TTC549 (cell line): ENCODE measurements at regions not wholly inside any gene's neighbourhood (a gene's known extent, or its start where the extent isn't known, plus 50 kb on each side); places are given as distances from the start of the nearest gene placed in this dataset.
"Not testable (repeated sequence)": the region's sequence is repeated elsewhere in the genome, so short reads cannot be mapped to it uniquely, and the experiment has no call there.

Experiments
- FAIRE-seq: peaks from 2 replicates; lab custom pipeline; 2012; peaks lifted over from hg19 to GRCh38; lab: Jason Lieb, UNC

DNA sequence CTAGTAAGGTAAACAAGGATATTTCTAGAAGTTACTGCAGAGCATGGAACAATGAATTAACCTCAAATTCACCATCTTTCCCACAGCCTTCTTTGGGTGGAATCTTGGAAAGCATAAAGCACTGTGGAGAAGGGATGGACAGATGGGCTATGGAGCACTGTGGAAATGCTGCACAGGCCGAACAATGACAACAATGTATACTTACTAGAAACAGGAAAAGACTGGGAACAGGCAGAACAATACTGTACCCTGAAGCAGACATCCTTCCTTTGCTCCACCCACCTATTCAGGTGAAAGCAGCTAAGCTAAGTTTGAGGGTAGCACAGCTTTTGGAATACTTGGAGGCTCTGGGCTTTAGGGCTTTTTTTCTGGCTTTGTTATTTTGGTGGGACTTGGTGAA, 250.6 kb upstream of the KLF8 start:
- FAIRE-seq, result no peak

- FAIRE-seq, result no peak
Observed at GRCh38 chrX:55996649-55997048, 235.5 kb upstream of the KLF8 start.

- FAIRE-seq, result no peak
Observed at GRCh38 chrX:56000174-56000573, 232.0 kb upstream of the KLF8 start.

GRCh38 chrX:56000729-56001128, 231.4 kb upstream of the KLF8 start:
- no peak for FAIRE-seq

GRCh38 chrX:56025872-56026571, 206.1 kb upstream of the KLF8 start:
- FAIRE-seq, result no peak

DNA sequence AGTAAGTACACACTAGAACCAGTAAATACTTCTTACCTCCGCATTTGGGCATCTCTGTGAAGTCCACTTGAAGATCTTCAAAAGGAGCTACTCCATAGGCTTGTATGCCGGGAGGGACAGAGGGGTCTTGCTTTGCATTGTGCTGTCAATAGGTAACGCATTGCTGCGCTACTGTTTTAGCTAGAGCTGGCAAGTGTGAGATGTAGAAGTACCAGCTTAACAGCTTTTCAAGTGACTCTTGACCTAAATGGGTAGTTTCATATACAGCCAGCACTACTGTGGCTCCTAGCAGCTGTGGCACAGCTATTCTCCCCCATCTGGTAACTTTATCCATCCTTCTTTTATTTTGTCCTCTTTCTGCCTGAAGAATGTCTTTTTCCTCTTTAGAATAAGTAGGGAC, 205.3 kb upstream of the KLF8 start:
- FAIRE-seq, result no peak

DNA sequence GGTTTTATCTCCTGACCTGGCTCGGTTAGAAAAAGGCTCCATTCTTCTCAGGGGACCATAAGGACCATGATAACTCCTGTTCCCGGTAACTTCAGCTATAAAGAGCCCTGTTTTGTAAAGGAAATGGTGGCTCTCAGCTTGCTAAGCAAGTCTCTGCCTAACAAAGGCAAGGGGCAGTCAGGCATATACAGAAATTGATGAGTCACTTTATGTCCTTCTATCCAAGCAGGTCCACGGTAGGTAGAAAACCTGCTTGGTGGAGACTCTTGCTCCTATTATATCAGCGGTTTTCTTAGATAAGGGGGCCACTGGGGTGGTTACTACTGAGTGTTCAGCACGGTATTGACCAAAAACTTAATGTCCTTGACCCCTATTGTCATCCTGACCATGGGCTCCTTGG, 203.0 kb upstream of the KLF8 start:
- FAIRE-seq, result no peak

- FAIRE-seq, result no peak
Observed at GRCh38 chrX:56029691-56030090, 202.5 kb upstream of the KLF8 start.

GRCh38 chrX:56031409-56031808, 200.7 kb upstream of the KLF8 start:
- no peak for FAIRE-seq

DNA sequence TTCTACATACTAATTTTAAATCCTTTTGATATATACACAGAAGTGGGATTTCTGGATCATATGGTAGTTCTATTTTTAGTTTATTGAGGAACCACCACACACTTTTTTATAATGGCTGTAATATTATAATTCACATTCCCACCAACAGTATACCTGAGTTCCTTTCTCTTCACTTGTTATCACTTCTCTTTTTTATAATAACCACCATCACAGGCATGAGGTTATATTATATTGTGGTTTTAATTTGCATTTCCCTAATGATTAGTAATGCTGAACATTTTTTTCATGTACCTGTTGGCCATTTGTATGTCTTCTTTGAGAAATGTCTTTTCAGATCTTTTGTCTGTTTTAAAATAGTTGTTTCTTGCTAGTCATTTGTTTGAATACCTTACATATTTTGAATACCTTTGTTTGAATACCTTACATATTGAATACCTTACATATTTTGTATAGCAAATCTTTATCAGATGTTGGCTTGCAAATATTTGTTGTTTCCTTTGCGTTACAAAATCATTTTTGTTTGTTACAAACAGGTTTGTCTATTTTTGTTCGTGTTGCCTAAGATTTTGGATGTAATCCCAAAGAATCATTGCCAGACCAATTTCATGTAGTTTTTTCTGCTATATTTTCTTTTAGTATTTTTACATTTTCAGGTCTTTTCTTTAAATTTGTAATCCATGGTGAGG, 198.5 kb upstream of the KLF8 start:
- FAIRE-seq, result no peak

GRCh38 chrX:56052673-56053330, 179.4 kb upstream of the KLF8 start:
- FAIRE-seq, result not testable (repeated sequence)

- no peak for FAIRE-seq
Observed at GRCh38 chrX:56057325-56057724, 174.8 kb upstream of the KLF8 start.

GRCh38 chrX:56066016-56066415, 166.1 kb upstream of the KLF8 start:
- no peak for FAIRE-seq

GRCh38 chrX:56068274-56068758, 163.8 kb upstream of the KLF8 start:
- no peak for FAIRE-seq

DNA sequence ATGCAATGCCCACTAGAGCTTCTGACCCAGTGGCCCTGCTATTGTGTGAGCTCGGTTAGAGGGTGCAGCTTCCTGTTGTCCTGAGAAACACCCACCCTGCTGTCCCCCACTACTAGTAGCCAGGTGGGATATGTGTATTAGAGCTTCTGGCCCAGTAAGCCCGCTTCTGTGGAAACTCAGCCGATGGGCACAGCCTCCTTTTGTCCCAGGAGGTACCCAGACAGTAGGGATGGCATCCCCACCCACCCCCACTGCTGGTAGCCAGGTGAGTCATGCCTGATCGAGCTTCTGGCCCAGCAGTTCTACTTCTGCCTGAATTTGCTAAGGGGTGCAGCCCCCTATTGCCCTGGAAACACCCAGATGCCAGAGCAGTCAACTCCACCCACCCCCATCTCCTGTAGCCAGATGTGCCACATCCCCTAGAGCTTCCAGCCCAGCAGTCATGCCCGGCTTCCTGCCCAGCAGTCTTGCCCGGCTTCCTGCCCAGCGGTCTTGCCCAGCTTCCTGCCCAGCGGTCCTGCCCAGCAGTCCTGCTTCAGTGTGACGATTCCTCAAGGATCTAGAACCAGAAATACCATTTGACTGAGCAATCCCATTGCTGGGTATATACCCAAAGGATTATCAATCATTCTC, 162.7 kb upstream of the KLF8 start:
- FAIRE-seq, result no peak

- no peak for FAIRE-seq
Observed at GRCh38 chrX:56089376-56089775, 142.8 kb upstream of the KLF8 start.

- FAIRE-seq, result no peak
Observed at GRCh38 chrX:56099271-56099670, 132.9 kb upstream of the KLF8 start.

DNA sequence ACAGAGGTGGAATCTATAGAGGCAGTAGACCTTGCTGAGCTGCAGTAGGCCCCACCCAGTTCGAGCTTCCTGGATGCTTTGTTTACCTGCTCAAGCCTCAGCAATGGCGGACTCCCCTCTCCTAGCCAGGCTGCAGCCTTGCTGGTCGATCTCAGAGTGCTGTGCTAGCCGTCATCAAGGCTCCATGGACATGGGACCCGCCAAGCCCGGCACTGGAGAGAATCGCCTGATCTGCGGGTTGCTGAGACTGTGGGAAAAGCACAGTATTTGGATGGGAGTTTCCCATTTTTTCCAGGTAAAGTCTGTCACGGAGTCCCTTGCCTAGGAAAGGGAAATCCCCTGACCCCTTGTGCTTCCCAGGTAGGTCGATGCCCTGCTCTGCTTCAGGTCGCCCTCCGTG, 124.8 kb upstream of the KLF8 start:
- FAIRE-seq, result no peak

DNA sequence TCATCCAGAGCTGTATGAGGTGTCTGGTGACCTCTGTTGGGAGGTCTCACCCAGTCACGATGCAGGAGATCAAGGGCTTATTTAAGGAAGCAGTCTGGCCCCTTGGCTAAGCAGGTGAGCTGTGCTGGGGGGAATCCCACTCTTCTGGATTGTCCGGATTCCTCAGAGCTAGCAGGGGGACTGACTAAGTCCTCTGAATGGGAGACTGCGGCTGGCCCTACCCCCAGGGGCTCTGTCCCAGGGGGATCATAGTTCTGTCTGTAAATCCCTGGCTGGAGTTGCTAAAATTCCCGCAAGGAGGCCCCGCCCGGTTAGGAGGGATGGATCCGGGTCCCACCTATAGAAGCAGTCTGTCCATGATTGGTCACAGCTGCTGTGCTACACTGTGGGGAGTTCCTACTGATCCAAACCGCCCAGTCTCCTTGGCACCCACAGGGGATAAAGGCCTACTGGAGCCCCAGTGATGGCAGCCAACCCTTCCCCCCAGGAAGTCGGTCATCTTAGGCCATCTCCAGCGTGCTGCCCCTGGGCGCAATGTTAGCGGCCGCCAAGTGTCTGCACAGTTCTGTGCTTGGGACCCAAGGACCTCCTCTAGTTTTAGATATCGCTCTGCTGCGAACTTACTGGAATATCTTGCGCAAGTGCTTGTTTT, 118.2 kb upstream of the KLF8 start:
- no peak for FAIRE-seq

DNA sequence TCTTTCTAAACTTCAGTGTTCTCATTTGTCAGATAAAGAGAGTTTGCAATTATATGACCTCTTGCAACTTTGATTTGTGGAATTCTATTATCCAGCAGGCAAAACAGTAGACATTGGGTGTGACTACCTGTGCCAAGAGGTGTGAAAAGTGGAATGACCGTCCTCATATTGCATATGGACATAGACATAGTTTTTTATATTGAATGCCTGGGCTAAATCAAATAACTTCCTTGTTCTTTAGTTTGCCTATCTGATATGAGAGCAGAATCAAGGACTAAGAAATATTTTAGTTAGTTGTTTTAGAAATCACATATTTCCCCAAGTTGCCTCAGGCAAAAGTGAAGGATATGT, 117.7 kb upstream of the KLF8 start:
- FAIRE-seq, result no peak

DNA sequence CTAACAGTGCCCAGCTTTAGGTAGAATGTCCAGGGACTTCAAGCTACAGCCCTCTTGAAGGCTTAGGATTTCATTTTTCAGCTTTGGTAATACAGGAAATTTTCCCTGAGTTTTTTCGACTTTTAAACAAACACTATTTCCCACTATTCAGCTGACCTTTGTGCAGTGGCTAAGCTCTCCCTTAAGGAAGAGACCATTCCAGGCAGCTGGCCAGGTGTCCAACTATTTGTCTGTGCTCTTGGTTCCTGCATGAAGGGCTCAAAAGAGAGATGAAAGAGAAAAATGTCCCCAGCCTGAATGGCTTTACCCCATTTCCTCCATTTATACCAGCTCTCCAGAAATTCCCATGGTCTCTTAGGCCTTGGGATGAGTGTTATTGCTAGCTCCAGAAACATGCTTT, 111.9 kb upstream of the KLF8 start:
- no peak for FAIRE-seq

GRCh38 chrX:56125946-56126345, 106.2 kb upstream of the KLF8 start:
- no peak for FAIRE-seq

- no peak for FAIRE-seq
Observed at GRCh38 chrX:56130031-56130430, 102.1 kb upstream of the KLF8 start.
